AG08396 (cell line): ENCODE measurements at regions not wholly inside any gene's neighbourhood (a gene's known extent, or its start where the extent isn't known, plus 50 kb on each side); places are given as distances from the start of the nearest gene placed in this dataset.
A peak's percentile ranks its signal among the peaks of the same experiment; 100 is the strongest.
"Not testable (repeated sequence)": the region's sequence is repeated elsewhere in the genome, so short reads cannot be mapped to it uniquely, and the experiment has no call there.

Source experiments
- DNase-seq: peaks from one replicate; pipeline ENCODE4 v3.0.0; 2012; ENCODE audit warnings: low spot score, mixed read lengths

GRCh38 chr7:83306502-83306901, 143.8 kb upstream of the PCLO start:
- DNase-seq, result no peak

- no peak for DNase-seq
Observed at GRCh38 chr7:83305027-83305426, 142.3 kb upstream of the PCLO start.

- DNase-seq, result no peak
Observed at GRCh38 chr7:83301416-83301815, 138.7 kb upstream of the PCLO start.

GRCh38 chr7:83290211-83290610, 127.5 kb upstream of the PCLO start:
- DNase-seq, result no peak

- no peak for DNase-seq
Observed at GRCh38 chr7:83289419-83289993, 126.8 kb upstream of the PCLO start.

GRCh38 chr7:83280671-83281070, 118.0 kb upstream of the PCLO start:
- no peak for DNase-seq

- no peak for DNase-seq
Observed at GRCh38 chr7:83276250-83276649, 113.6 kb upstream of the PCLO start.

GRCh38 chr7:83273699-83274098, 111.0 kb upstream of the PCLO start:
- no peak for DNase-seq

GRCh38 chr7:83271212-83272099, 108.8 kb upstream of the PCLO start:
- peak; percentile 2 for DNase-seq

- DNase-seq, result no peak
Observed at GRCh38 chr7:83270407-83270806, 107.7 kb upstream of the PCLO start.

- no peak for DNase-seq
Observed at GRCh38 chr7:83267141-83267631, 104.5 kb upstream of the PCLO start.

- not testable (repeated sequence) for DNase-seq
Observed at GRCh38 chr7:83263442-83264034, 100.9 kb upstream of the PCLO start.

GRCh38 chr7:83259064-83259463, 96.4 kb upstream of the PCLO start:
- no peak for DNase-seq

- no peak for DNase-seq
Observed at GRCh38 chr7:83248000-83248399, 85.3 kb upstream of the PCLO start.

GRCh38 chr7:83219231-83219630, 56.5 kb upstream of the PCLO start:
- DNase-seq, result not testable (repeated sequence)

GRCh38 chr7:83212883-83213282, 50.2 kb upstream of the PCLO start:
- no peak for DNase-seq
